ENCODE measurements at regions not wholly inside any gene's neighbourhood (a gene's known extent, or its start where the extent isn't known, plus 50 kb on each side); places are given as distances from the start of the nearest gene placed in this dataset.

DNA sequence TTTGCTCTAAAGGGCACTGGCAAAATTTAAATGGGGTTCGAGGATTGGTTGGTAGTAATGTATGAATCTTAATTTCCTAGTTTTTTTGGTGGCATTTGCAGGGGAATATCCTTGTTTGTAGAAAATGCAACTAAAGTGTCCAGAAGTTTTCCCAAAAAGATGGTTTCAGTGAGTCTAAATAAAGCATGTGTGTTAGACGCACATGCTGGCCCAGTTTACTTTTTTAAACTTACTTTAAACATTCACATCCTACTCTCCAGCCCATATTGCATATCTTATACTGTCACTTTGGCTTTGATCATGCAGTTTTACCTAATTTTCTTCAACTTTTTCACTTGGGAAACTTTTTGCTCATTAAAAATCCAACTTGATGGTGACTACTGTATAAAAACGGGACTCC lies 744.0 kb upstream of the CELF2 start:
- Histone ChIP-seq H3K27me3 (no peaks in the 10 kb centered on the region), H3K4me1 (peaks cover 0 to 15% (median 0%) of the 10 kb centered on the region in 4 donors), H3K27ac (no peak overlapping the region), H3K9me3 (no peaks in the 10 kb centered on the region), H3K4me3 (no peak overlapping the region), H3K36me3 (no peaks in the 10 kb centered on the region)
- no peak for DNase-seq
- TF ChIP-seq CTCF (IDR thresholded peaks at IDR 0.05): no peak
- intact Hi-C loops (cut with DNase I; ENCODE audit: low total_unique reads): no loop called here

- intact Hi-C loops (cut with DNase I; ENCODE audit: low total_unique reads): no loop called here
- DNase-seq: no peak
- H3K4me3 ChIP-seq: no peak overlapping the region
- no peaks in the 10 kb centered on the region for H3K36me3 ChIP-seq
- H3K27me3 ChIP-seq: no peaks in the 10 kb centered on the region
- H3K27ac ChIP-seq: no peak overlapping the region
- no peak for TF ChIP-seq CTCF (IDR thresholded peaks at IDR 0.05)
- H3K4me1 ChIP-seq: no peaks in the 10 kb centered on the region
- H3K9me3 ChIP-seq: no peaks in the 10 kb centered on the region
These were observed 737.8 kb upstream of the CELF2 start for GRCh38 chr10:10279906-10280305.

GRCh38 chr10:10292501-10292900 lies 725.2 kb upstream of the CELF2 start:
- no peak for TF ChIP-seq CTCF (IDR thresholded peaks at IDR 0.05)
- no peak for DNase-seq
- Histone ChIP-seq H3K4me3 (no peak overlapping the region), H3K27me3 (no peaks in the 10 kb centered on the region), H3K4me1 (peaks cover 0 to 12% (median 5%) of the 10 kb centered on the region in 4 donors), H3K27ac (no peak overlapping the region), H3K9me3 (no peaks in the 10 kb centered on the region), H3K36me3 (no peaks in the 10 kb centered on the region)
- intact Hi-C loops (cut with DNase I; ENCODE audit: low total_unique reads): no loop called here

DNA sequence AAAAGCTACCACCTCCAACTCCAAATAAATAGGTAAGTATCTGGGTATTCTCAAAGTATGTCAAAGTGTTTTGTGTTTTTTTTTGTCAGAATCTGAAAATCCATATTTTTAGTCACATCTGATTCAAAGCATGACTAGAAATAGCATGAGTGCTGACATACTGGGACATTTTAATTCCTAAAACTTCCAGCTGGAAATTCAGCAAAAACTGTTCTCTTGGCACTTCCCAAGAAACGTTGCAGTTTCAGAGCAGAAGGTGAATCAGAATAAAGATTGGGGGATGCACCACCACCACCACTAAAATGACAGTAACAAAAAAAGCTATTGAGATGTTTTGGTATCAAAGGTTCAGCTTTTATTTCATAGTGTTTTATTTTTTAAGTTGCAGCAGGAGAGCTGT lies 724.6 kb upstream of the CELF2 start:
- Histone ChIP-seq H3K4me1 (peaks cover 0 to 12% (median 5%) of the 10 kb centered on the region in 4 donors), H3K36me3 (no peaks in the 10 kb centered on the region), H3K27ac (no peak overlapping the region), H3K4me3 (no peak overlapping the region), H3K9me3 (no peaks in the 10 kb centered on the region), H3K27me3 (no peaks in the 10 kb centered on the region)
- no peak for DNase-seq
- intact Hi-C loops (cut with DNase I; ENCODE audit: low total_unique reads): no loop called here
- no peak for TF ChIP-seq CTCF (IDR thresholded peaks at IDR 0.05)

- no peak for TF ChIP-seq CTCF (IDR thresholded peaks at IDR 0.05)
- intact Hi-C loops (cut with DNase I; ENCODE audit: low total_unique reads): no loop called here
- no peak overlapping the region for H3K27ac ChIP-seq
These were observed 724.2 kb upstream of the CELF2 start for GRCh38 chr10:10293481-10293951.

More at GRCh38 chr10:10293481-10293951, 724.2 kb upstream of the CELF2 start:
- Histone ChIP-seq H3K36me3 (no peaks in the 10 kb centered on the region), H3K4me3 (no peak overlapping the region), H3K9me3 (no peaks in the 10 kb centered on the region), H3K4me1 (peaks cover 0 to 12% (median 5%) of the 10 kb centered on the region in 4 donors), H3K27me3 (no peaks in the 10 kb centered on the region)
- DNase-seq: no peak

Data from tibial artery (tissue), 4 donors.